GM12873 (cell line): ENCODE measurements at regions not wholly inside any gene's neighbourhood (a gene's known extent, or its start where the extent isn't known, plus 50 kb on each side); places are given as distances from the start of the nearest gene placed in this dataset.

ENCODE experiments used
- CTCF ChIP-seq: IDR thresholded peaks from 2 replicates; pipeline ENCODE4 v1.5.1; 2012; ENCODE audit warnings: low read depth, mild to moderate bottlenecking, moderate library complexity, low read length, control low read depth; ENCODE audit not compliant: insufficient read depth; ENCODE audit errors: missing control alignments

- no peak for TF ChIP-seq CTCF
Measured at GRCh38 chr3:55197021-55197420, 269.2 kb upstream of the LRTM1 start.

GRCh38 chr3:55196495-55196894 lies 268.6 kb upstream of the LRTM1 start:
- no peak for TF ChIP-seq CTCF

GRCh38 chr3:55194376-55194775 lies 266.5 kb upstream of the LRTM1 start:
- TF ChIP-seq CTCF = no peak

- no peak for TF ChIP-seq CTCF
Measured at GRCh38 chr3:55191911-55192775, 264.3 kb upstream of the LRTM1 start.

GRCh38 chr3:55190331-55190730 lies 262.5 kb upstream of the LRTM1 start:
- no peak for TF ChIP-seq CTCF

- TF ChIP-seq CTCF = no peak
Measured at GRCh38 chr3:55189359-55189801, 261.5 kb upstream of the LRTM1 start.

GRCh38 chr3:55185380-55185779 lies 257.5 kb upstream of the LRTM1 start:
- TF ChIP-seq CTCF = no peak
